Thyroid gland (tissue), 4 donors: ENCODE measurements at regions not wholly inside any gene's neighbourhood (a gene's known extent, or its start where the extent isn't known, plus 50 kb on each side); places are given as distances from the start of the nearest gene placed in this dataset.

Experiments used
- DNase-seq, 2 donors: peaks; one replicate each; pipeline ENCODE4 v3.0.0-alpha.2; 2019
- H3K27ac ChIP-seq, 3 donors: fragments of 200-600 bp; sonication (generic); 1 replicate in 2 of 3; 2 replicates in 1 of 3; pipeline ENCODE4 v1.5.1; 2016 to 2019; ENCODE audit warnings: mild to moderate bottlenecking in 1 of 3, moderate library complexity in 1 of 3
- H3K27me3 ChIP-seq: fragments of 200-600 bp; sonication (generic); one replicate; pipeline ENCODE4 v1.5.1; 2019
- H3K36me3 ChIP-seq, 2 donors: fragments of 200-600 bp; sonication (generic); one replicate each; pipeline ENCODE4 v1.5.1; 2016 to 2019
- H3K4me1 ChIP-seq, 2 donors: fragments of 200-600 bp; sonication (generic); one replicate each; pipeline ENCODE4 v1.5.1; 2017 to 2019
- H3K4me3 ChIP-seq, 3 donors: fragments of 200-600 bp; sonication (generic); replicated peaks in 1 of 3; 1 replicate in 2 of 3; 2 replicates in 1 of 3; pipeline ENCODE4 v1.5.1; 2016; ENCODE audit warnings: mild to moderate bottlenecking in 1 of 3
- H3K9me3 ChIP-seq: fragments of 200-600 bp; sonication (generic); one replicate; pipeline ENCODE4 v1.5.1; 2017
- POLR2A ChIP-seq, 2 donors: fragments of 450-650 bp; IDR thresholded peaks; one replicate each; pipeline ENCODE4 v1.6.1; 2017; ENCODE audit warnings: antibody characterized with exemption in 2 of 2, mild to moderate bottlenecking in 2 of 2, moderate library complexity in 1 of 2
- WGBS, 2 donors: methylation state at CpG; one replicate each; pipeline ENCODE4 v1.1.5; 2017; 5-methylcytosine and 5-hydroxymethylcytosine counted together
- intact Hi-C: fragments of 100-400 bp; cut with DNase I; formaldehyde crosslinking; loops from one replicate; pipeline ENCODE4 v1.15.1; 2023
- TF ChIP-seq, protein P1 (sequence below), 6 experiments: fragments of 200-600 bp in 3 of 6; fragments of 450-650 bp in 3 of 6; sonication (generic) in 3 of 6; IDR thresholded peaks; one replicate each; pipeline ENCODE4 v1.5.1; 2016 to 2019; ENCODE audit warnings: antibody characterized with exemption in 6 of 6, mild to moderate bottlenecking in 2 of 6, inconsistent platforms in 1 of 6, moderate library complexity in 1 of 6

DNA sequence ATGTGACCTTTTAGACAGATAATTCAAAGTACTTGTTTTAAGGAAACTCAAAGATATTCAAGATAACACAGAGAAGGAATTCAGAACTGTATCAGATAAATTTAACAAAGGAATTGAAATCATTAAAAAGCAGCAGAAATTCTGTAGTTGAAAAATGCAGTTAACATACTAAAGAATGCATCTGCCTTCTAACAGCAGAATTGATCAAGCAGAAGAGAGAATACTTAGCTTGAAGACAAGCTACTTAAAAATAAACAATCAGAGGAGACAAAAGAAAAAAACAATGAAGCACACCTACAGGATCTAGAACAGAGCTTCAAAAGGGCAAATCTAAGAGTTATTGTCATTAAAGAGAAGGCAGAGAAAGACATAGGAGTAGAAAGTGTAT is 123.0 kb upstream of the TET2 start:
- H3K9me3 ChIP-seq, result no peaks in the 10 kb centered on the region
- intact Hi-C loops, result no loop called here
- H3K4me3 ChIP-seq, result no peak overlapping the region
- TF ChIP-seq POLR2A (IDR thresholded peaks at IDR 0.05), result no peak
- no peaks in the 10 kb centered on the region for H3K27me3 ChIP-seq
- DNase-seq, result no peak
- no peak overlapping the region for H3K27ac ChIP-seq
- no peaks in the 10 kb centered on the region for H3K36me3 ChIP-seq
- no peaks in the 10 kb centered on the region for H3K4me1 ChIP-seq

GRCh38 chr4:105025263-105026017 is 121.2 kb upstream of the TET2 start:
- TF ChIP-seq, protein P1, sequence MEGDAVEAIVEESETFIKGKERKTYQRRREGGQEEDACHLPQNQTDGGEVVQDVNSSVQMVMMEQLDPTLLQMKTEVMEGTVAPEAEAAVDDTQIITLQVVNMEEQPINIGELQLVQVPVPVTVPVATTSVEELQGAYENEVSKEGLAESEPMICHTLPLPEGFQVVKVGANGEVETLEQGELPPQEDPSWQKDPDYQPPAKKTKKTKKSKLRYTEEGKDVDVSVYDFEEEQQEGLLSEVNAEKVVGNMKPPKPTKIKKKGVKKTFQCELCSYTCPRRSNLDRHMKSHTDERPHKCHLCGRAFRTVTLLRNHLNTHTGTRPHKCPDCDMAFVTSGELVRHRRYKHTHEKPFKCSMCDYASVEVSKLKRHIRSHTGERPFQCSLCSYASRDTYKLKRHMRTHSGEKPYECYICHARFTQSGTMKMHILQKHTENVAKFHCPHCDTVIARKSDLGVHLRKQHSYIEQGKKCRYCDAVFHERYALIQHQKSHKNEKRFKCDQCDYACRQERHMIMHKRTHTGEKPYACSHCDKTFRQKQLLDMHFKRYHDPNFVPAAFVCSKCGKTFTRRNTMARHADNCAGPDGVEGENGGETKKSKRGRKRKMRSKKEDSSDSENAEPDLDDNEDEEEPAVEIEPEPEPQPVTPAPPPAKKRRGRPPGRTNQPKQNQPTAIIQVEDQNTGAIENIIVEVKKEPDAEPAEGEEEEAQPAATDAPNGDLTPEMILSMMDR (IDR thresholded peaks at IDR 0.05), result no peak
- no peak for TF ChIP-seq POLR2A (IDR thresholded peaks at IDR 0.05)
- H3K27me3 ChIP-seq, result no peaks in the 10 kb centered on the region
- no peaks in the 10 kb centered on the region for H3K36me3 ChIP-seq
- H3K4me3 ChIP-seq, result no peak overlapping the region
- intact Hi-C loops, result no loop called here
- H3K4me1 ChIP-seq, result no peaks in the 10 kb centered on the region
- no peaks in the 10 kb centered on the region for H3K9me3 ChIP-seq
- no peak overlapping the region for H3K27ac ChIP-seq
- no peak for DNase-seq
- WGBS, 2 donors, result 88 to 94% methylated on average over 2 of the region's 2 CpGs

- 66 to 72% methylated on average over 1 of the region's 1 CpG for WGBS, 2 donors
- intact Hi-C loops, result no loop called here
- H3K27me3 ChIP-seq, result no peaks in the 10 kb centered on the region
- no peaks in the 10 kb centered on the region for H3K36me3 ChIP-seq
- DNase-seq, result no peak
- no peaks in the 10 kb centered on the region for H3K9me3 ChIP-seq
- TF ChIP-seq, protein P1 (IDR thresholded peaks at IDR 0.05), result no peak
- no peak overlapping the region for H3K27ac ChIP-seq
- H3K4me3 ChIP-seq, result no peak overlapping the region
- H3K4me1 ChIP-seq, result peaks cover 0 to 2% of the 10 kb centered on the region in 2 donors
These were observed 109.7 kb upstream of the TET2 start for GRCh38 chr4:105036991-105037390.

GRCh38 chr4:105042451-105042850 is 104.2 kb upstream of the TET2 start:
- no peaks in the 10 kb centered on the region for H3K27me3 ChIP-seq
- no peak for DNase-seq
- H3K9me3 ChIP-seq, result no peaks in the 10 kb centered on the region
- H3K4me1 ChIP-seq, result peaks cover 0 to 2% of the 10 kb centered on the region in 2 donors
- TF ChIP-seq, protein P1 (IDR thresholded peaks at IDR 0.05), result no peak
- no peak for TF ChIP-seq POLR2A (IDR thresholded peaks at IDR 0.05)
- H3K27ac ChIP-seq, result no peak overlapping the region
- intact Hi-C loops, result no loop called here
- no peaks in the 10 kb centered on the region for H3K36me3 ChIP-seq
- no peak overlapping the region for H3K4me3 ChIP-seq

GRCh38 chr4:105050896-105051295 is 95.8 kb upstream of the TET2 start:
- H3K4me1 ChIP-seq, result no peaks in the 10 kb centered on the region
- intact Hi-C loops, result no loop called here
- H3K4me3 ChIP-seq, result no peak overlapping the region
- no peak for TF ChIP-seq POLR2A (IDR thresholded peaks at IDR 0.05)
- TF ChIP-seq, protein P1 (IDR thresholded peaks at IDR 0.05), result no peak
- 62 to 67% methylated on average over 2 of the region's 2 CpGs for WGBS, 2 donors
- H3K27ac ChIP-seq, result no peak overlapping the region
- DNase-seq, result no peak
- H3K27me3 ChIP-seq, result no peaks in the 10 kb centered on the region
- H3K9me3 ChIP-seq, result no peaks in the 10 kb centered on the region
- H3K36me3 ChIP-seq, result no peaks in the 10 kb centered on the region
